ENCODE measurements at regions not wholly inside any gene's neighbourhood (a gene's known extent, or its start where the extent isn't known, plus 50 kb on each side); places are given as distances from the start of the nearest gene placed in this dataset.

DNA sequence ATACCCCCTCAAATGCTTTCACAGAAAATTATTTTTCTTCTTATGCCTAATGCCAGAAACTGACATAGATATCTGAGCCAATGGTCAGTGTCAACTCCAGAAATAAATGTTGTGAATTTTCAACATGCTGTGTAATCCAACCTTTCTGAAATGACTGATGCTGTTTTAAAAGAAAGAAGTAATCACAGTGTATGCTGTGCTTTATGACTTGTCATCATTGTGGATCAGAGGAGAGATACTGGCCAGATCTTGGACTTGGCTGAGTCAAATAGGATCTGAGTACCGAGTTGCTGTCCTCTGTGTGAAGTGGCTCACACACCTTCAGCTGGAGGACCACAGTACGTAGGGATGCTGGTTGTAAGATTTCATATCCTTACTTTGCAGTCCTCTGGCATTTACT, 89.9 kb upstream of the ARHGAP20 start:
- no peaks in the 10 kb centered on the region for H3K27me3 ChIP-seq
- H3K36me3 ChIP-seq = no peaks in the 10 kb centered on the region
- no peak for TF ChIP-seq POLR2A (IDR thresholded peaks at IDR 0.05)
- TF ChIP-seq, protein P1, sequence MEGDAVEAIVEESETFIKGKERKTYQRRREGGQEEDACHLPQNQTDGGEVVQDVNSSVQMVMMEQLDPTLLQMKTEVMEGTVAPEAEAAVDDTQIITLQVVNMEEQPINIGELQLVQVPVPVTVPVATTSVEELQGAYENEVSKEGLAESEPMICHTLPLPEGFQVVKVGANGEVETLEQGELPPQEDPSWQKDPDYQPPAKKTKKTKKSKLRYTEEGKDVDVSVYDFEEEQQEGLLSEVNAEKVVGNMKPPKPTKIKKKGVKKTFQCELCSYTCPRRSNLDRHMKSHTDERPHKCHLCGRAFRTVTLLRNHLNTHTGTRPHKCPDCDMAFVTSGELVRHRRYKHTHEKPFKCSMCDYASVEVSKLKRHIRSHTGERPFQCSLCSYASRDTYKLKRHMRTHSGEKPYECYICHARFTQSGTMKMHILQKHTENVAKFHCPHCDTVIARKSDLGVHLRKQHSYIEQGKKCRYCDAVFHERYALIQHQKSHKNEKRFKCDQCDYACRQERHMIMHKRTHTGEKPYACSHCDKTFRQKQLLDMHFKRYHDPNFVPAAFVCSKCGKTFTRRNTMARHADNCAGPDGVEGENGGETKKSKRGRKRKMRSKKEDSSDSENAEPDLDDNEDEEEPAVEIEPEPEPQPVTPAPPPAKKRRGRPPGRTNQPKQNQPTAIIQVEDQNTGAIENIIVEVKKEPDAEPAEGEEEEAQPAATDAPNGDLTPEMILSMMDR (IDR thresholded peaks at IDR 0.05) = no peak
- intact Hi-C loops (cut with DNase I) = no loop called here
- H3K27ac ChIP-seq = no peak overlapping the region
- H3K4me1 ChIP-seq = no peaks in the 10 kb centered on the region
- WGBS, 2 donors = 81 to 92% methylated on average over 2 of the region's 2 CpGs
- DNase-seq = no peak
- no peaks in the 10 kb centered on the region for H3K9me3 ChIP-seq
- H3K4me3 ChIP-seq = no peak overlapping the region

DNA sequence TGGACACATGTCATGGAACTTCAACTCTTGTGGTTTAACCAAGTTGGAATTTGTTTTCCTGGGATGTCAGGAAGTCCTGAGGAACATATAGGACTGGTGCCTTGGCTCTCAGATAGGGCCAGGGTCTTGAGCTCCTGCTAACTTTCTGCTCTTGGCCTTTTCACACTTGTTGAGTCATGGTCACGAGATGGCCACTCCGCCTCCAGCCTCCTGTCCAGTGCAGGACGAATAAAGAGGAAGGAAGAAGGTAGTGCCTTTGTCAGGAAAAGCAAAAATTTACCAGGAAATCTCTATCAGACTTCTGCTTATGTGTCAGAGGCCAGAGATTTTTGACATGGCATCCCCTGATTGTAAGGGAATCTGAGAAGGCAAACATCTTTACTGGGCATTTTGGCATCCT, 89.1 kb upstream of the ARHGAP20 start:
- 31 to 60% methylated on average over 1 to 3 of the region's 3 CpGs for WGBS, 2 donors
- intact Hi-C loops (cut with DNase I) = no loop called here
- TF ChIP-seq POLR2A (IDR thresholded peaks at IDR 0.05) = no peak
- TF ChIP-seq, protein P1 (IDR thresholded peaks at IDR 0.05) = no peak
- no peak for DNase-seq
- H3K4me3 ChIP-seq = no peak overlapping the region
- no peaks in the 10 kb centered on the region for H3K4me1 ChIP-seq
- H3K36me3 ChIP-seq = no peaks in the 10 kb centered on the region
- no peaks in the 10 kb centered on the region for H3K27me3 ChIP-seq
- H3K9me3 ChIP-seq = no peaks in the 10 kb centered on the region
- no peak overlapping the region for H3K27ac ChIP-seq

DNA sequence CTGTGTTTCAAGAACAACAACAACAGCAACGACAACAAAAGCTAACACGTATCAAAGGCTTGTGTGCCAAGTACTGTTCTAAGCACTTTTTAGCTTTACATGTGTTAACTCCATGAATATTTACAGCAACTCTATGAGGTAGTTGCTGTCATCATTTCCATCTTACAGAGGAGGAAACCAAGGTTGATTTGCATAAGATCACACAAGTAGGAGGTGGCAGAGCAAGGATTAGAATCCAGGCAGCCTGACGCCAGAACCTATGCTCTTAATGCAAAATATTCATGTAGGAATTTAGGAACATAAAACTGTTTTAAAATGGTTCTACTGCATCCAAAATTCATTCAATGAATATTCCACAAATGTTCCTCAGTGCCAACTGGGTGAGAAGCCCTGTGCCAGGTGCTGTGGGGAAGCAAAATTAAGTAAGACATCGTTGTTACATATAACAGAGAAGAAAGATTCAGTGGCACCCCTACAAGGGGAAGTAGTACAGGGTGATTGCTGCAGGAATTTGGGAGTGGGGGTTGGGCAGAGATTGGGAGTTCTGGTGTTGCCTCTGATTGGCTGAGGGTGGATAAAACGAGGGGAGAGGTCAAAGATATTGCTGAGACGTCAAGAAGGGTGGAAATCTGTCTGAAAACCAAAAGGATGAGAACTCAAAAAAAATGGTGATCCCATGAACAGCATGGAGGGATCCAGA, 86.1 kb upstream of the ARHGAP20 start:
- H3K4me3 ChIP-seq = no peak overlapping the region
- no peak for DNase-seq
- no peaks in the 10 kb centered on the region for H3K27me3 ChIP-seq
- no peaks in the 10 kb centered on the region for H3K36me3 ChIP-seq
- WGBS, 2 donors = 69% methylated on average over 6 of the region's 6 CpGs
- no peaks in the 10 kb centered on the region for H3K9me3 ChIP-seq
- H3K4me1 ChIP-seq = no peaks in the 10 kb centered on the region
- no peak for TF ChIP-seq POLR2A (IDR thresholded peaks at IDR 0.05)
- TF ChIP-seq, protein P1 (IDR thresholded peaks at IDR 0.05) = no peak
- intact Hi-C loops (cut with DNase I) = no loop called here
- H3K27ac ChIP-seq = no peak overlapping the region

DNA sequence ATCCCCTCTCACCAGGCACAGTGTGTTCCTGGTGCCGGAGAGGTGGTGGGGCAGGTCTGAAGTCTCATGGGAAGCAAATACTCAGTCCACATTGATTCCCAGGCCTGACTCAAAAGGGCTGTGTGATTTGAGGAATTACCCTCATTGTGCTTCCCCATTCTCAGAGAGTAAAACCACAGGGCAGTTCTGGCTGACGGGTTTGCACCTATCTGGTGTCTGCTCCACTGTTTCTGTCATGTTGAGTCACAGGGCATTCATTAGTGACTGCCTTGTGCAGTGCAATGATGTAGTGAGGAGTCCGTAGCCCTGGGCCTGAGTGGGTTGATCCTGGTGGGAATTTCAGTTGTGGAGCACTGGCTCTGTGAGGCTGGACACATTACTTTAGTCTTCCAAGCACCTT, 85.2 kb upstream of the ARHGAP20 start:
- intact Hi-C loops (cut with DNase I) = no loop called here
- no peak overlapping the region for H3K27ac ChIP-seq
- no peaks in the 10 kb centered on the region for H3K27me3 ChIP-seq
- H3K4me1 ChIP-seq = no peaks in the 10 kb centered on the region
- H3K4me3 ChIP-seq = no peak overlapping the region
- 37 to 43% methylated on average over 2 of the region's 3 CpGs for WGBS, 2 donors
- no peaks in the 10 kb centered on the region for H3K36me3 ChIP-seq
- DNase-seq = no peak
- TF ChIP-seq POLR2A (IDR thresholded peaks at IDR 0.05) = no peak
- TF ChIP-seq, protein P1 (IDR thresholded peaks at IDR 0.05) = no peak
- H3K9me3 ChIP-seq = no peaks in the 10 kb centered on the region

DNA sequence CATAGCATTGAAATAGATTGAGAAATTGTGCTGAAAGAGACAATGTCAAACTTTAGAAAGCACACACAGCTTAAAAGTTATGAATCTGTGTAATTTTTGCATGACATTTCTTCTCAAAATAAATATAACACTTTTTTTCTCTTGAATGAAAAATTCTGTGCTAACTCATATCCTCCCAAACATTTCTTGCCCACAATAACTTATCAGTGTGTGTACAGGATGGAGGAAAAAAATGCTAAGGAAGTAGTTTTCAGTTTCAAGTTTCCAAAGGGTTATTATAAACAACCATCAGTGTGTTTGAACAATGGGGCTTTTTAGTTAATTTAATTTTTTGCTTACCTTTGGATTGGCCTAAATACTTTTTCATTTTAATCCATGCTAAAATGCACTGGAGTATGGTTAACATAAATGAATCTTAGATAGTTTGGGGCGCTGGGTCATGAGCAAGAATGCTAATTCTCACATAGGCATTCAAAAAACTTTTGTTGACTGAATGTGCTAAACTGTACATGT, 82.9 kb upstream of the ARHGAP20 start:
- DNase-seq = no peak
- TF ChIP-seq POLR2A (IDR thresholded peaks at IDR 0.05) = no peak
- TF ChIP-seq, protein P1 (IDR thresholded peaks at IDR 0.05) = no peak
- H3K27me3 ChIP-seq = no peaks in the 10 kb centered on the region
- WGBS, 2 donors = 63 to 75% methylated on average over 1 of the region's 1 CpG
- H3K9me3 ChIP-seq = no peaks in the 10 kb centered on the region
- H3K27ac ChIP-seq = no peak overlapping the region
- intact Hi-C loops (cut with DNase I) = no loop called here
- no peak overlapping the region for H3K4me3 ChIP-seq
- no peaks in the 10 kb centered on the region for H3K4me1 ChIP-seq
- H3K36me3 ChIP-seq = no peaks in the 10 kb centered on the region
